Retinal pigment epithelial cell (primary cell): ENCODE measurements at regions not wholly inside any gene's neighbourhood (a gene's known extent, or its start where the extent isn't known, plus 50 kb on each side); places are given as distances from the start of the nearest gene placed in this dataset.

Source experiments
- DNase-seq: peaks from one replicate; pipeline ENCODE4 v3.0.0-alpha.2; 2010; ENCODE audit warnings: low read depth
- H3K4me3 ChIP-seq: 2 replicates; pipeline ENCODE4 v1.5.1; 2011; ENCODE audit warnings: mild to moderate bottlenecking, low read length, control low read depth, moderate library complexity
- TF ChIP-seq, protein P1 (sequence below): conservative IDR thresholded peaks from 2 replicates; pipeline ENCODE4 v1.5.1; 2011; ENCODE audit warnings: low read depth, low read length, control low read depth, inconsistent platforms

DNA sequence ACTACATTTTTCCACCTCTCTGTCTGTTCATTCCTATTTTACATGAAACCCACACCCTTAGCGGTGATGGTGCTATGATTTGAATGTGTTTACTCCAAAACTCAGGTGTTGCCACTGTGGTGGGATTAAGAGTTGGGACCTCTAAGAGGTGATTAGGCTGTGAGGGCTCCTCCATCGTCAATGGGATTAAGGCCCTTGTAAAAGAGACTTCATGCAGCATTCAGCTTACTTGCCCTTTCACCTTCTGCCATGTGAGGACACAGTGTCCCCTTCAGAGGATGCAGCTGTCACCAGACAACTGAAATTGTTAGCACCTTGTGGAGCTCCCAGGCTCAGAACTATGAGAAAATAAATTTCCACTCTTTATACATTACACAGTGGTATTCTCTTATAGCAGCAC lies 182.2 kb downstream of the NOC3L start:
- no peak for DNase-seq
- TF ChIP-seq, protein P1, sequence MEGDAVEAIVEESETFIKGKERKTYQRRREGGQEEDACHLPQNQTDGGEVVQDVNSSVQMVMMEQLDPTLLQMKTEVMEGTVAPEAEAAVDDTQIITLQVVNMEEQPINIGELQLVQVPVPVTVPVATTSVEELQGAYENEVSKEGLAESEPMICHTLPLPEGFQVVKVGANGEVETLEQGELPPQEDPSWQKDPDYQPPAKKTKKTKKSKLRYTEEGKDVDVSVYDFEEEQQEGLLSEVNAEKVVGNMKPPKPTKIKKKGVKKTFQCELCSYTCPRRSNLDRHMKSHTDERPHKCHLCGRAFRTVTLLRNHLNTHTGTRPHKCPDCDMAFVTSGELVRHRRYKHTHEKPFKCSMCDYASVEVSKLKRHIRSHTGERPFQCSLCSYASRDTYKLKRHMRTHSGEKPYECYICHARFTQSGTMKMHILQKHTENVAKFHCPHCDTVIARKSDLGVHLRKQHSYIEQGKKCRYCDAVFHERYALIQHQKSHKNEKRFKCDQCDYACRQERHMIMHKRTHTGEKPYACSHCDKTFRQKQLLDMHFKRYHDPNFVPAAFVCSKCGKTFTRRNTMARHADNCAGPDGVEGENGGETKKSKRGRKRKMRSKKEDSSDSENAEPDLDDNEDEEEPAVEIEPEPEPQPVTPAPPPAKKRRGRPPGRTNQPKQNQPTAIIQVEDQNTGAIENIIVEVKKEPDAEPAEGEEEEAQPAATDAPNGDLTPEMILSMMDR, result no peak
- no peak overlapping the region for H3K4me3 ChIP-seq

DNA sequence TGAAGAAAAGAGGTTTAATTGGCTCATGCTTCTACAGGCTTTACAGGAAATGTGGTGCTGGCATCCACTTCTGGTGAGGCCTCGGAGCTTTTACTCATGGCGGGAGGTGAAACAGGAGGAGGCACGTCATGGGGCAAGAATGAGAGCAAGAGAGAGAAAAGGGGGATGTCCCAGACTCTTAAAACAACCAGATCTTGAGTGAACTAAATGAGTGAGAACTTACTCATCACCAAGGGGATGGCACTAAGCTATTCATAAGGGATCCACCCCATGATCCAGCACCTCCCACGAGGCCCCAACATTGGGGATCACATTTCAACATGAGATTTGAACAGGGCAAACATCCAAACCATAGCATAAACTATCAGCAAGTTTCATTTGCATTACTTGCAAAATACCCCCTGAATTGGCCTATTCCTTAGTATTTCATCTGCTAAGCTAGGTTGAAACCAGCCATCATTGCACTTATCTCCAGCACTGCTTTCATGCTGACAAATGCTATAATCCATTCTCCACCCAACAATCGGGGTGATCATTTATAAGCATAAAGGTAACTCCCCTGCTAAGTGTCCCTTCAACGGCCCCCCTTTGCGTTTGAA lies 179.0 kb downstream of the NOC3L start:
- DNase-seq, result no peak
- TF ChIP-seq, protein P1, result no peak
- H3K4me3 ChIP-seq, result no peak overlapping the region

DNA sequence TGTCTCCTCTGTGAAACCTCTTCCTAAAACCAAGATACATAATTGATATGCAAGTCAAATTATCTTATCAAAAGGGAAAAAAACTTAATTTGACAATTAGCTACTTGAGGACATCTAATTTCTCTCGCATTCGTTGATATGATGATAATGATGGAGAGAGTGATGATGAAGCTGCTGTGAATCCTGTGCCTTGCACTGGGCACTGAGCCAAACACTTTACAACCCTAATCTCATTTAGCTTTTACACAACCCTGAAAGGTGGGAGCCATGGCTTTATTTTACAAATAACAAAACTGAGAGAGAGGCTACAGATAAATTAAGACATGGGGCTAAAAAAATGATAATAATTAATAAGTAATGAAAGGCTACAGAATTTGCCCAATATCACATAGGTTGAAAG lies 176.0 kb downstream of the NOC3L start:
- no peak overlapping the region for H3K4me3 ChIP-seq
- no peak for DNase-seq
- TF ChIP-seq, protein P1, result no peak

DNA sequence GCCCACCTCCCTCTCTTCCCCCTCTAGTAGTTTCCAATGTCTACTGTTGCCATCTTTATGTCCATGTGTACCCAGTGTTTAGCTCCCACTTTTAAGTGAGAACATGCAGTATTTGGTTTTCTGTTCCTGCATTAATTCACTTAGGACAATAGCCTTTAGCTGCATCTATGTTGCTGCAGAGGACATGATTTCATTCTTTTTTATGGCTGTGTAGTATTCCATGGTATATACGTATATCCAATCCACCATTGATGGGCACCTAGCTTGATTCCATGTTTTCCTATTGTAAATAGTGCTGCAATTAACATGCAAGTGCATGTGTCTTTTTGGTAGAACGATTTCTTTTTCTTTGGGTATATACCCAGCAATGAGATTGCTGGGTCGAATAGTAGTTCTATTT lies 170.4 kb downstream of the NOC3L start:
- no peak overlapping the region for H3K4me3 ChIP-seq
- DNase-seq, result no peak
- TF ChIP-seq, protein P1, result no peak

DNA sequence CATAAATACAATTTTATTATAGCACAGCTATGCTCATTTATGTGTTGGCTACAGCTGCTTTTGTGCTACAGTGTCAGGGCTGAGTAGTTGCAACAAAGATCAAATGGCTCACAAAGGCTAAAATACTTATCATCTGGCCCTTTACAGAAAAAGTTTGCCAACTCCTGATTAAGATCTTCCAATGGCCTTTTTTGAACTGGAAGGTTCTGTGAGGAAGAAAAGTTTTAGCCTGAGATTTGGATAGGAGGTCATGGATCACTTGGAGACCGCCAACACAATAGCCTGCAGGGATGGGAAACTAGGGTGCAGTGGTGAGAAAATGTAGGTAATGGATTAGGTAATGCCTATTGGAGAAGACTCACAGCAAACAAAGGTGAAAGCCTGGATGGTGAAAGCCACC lies 169.8 kb downstream of the NOC3L start:
- H3K4me3 ChIP-seq, result no peak overlapping the region
- TF ChIP-seq, protein P1, result no peak
- no peak for DNase-seq

DNA sequence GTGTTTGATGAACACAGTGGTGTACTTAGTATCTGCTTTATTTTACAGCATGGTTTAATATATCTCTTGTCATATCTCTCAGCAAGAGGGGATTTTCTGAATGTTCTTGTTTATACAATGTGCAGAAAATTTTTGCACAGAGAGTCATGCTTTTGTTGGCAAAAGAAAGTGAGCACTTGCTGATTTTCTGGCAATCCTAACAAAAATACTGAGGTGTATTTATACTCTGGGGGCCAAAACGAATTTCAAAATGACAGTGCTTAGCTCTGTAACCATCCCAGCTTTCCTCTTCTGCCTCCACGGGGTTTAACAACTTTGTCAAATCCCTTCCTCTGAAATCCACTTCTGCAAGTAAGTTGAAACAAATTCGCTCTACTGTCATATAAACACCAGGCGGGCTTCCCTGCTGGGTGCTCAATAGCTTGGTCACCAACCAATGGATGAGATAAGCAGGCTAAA lies 169.2 kb downstream of the NOC3L start:
- DNase-seq, result no peak
- TF ChIP-seq, protein P1, result no peak
- H3K4me3 ChIP-seq, result no peak overlapping the region

DNA sequence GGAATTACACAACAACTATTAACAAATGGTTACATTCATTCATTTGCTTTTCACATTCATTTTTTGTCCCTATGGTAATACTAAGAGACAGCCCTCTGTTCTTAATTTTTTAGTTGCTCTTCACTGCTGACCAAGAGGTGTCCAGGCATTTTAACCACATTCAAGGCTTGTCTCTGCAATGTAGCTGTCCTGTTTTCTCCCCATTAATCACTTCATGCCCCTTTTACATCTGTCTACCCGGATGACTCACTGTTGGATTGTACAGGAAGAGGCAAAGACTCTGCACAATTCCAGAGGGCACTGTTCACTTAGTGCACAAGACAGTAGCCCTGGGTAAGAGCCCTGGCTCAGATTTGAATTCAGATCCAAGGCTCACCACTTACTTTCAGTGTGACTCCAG lies 168.5 kb downstream of the NOC3L start:
- H3K4me3 ChIP-seq, result no peak overlapping the region
- no peak for DNase-seq
- TF ChIP-seq, protein P1, result peak; percentile 2
